B cell (primary cell): ENCODE measurements at regions not wholly inside any gene's neighbourhood (a gene's known extent, or its start where the extent isn't known, plus 50 kb on each side); places are given as distances from the start of the nearest gene placed in this dataset.

Source experiments
- ATAC-seq: fragments of 200-7000 bp; cut with Tn5 transposase; one replicate; pipeline ENCODE4 v1.10.0; 2021; ENCODE audit warnings: low read depth, mild to moderate bottlenecking, moderate number of reproducible peaks, moderate library complexity
- CTCF ChIA-PET: fragments of 350-600 bp; sonication (Branson Sonifier 250); formaldehyde crosslinking; loops from one replicate; lab custom pipeline; 2021; ENCODE audit warnings: antibody characterized with exemption, inconsistent platforms; lab: Charles Lee
- POLR2A ChIA-PET: fragments of 350-600 bp; sonication (Branson Sonifier 250); formaldehyde crosslinking; loops from one replicate; lab custom pipeline; 2021; ENCODE audit warnings: antibody characterized with exemption; lab: Charles Lee
- DNase-seq: peaks from one replicate; pipeline ENCODE4 v3.0.0; 2013
- H2AFZ ChIP-seq: 2 replicates; pipeline ENCODE4 v1.6.1; 2012; ENCODE audit warnings: mild to moderate bottlenecking, low read depth, low read length; ENCODE audit not compliant: insufficient read depth, poor library complexity, severe bottlenecking
- H3K27ac ChIP-seq, 2 donors: 1 replicate in 1 of 2; 2 replicates in 1 of 2; pipeline ENCODE4 v1.5.1; 2012 to 2013; ENCODE audit warnings: low read length in 2 of 2, mild to moderate bottlenecking in 2 of 2, moderate library complexity in 1 of 2
- H3K27me3 ChIP-seq, 4 experiments: fragments of 200-600 bp in 1 of 4; sonication (generic) in 1 of 4; replicated peaks in 1 of 4; 1 replicate in 2 of 4; 2 replicates in 2 of 4; pipeline versions ENCODE4 v1.6.1 to v1.7.0; 2013 to 2016; ENCODE audit warnings: low read length in 3 of 4, mild to moderate bottlenecking in 2 of 4, mixed read lengths in 1 of 4, moderate library complexity in 1 of 4; ENCODE audit not compliant: insufficient read depth in 4 of 4, control insufficient read depth in 3 of 4; ENCODE audit errors: control extremely low read depth in 1 of 4
- H3K36me3 ChIP-seq, 2 experiments: replicated peaks in 1 of 2; 1 replicate in 1 of 2; 2 replicates in 1 of 2; pipeline versions ENCODE4 v1.6.1 to v1.7.1; 2013; ENCODE audit warnings: low read length in 1 of 2; ENCODE audit not compliant: insufficient read depth in 2 of 2, control insufficient read depth in 1 of 2; ENCODE audit errors: control extremely low read depth in 1 of 2, extremely low read depth in 1 of 2
- H3K4me1 ChIP-seq, 2 donors: fragments of 200-600 bp in 1 of 2; sonication (generic) in 1 of 2; 1 replicate in 1 of 2; 2 replicates in 1 of 2; pipeline versions ENCODE4 v1.5.1 to v1.6.1; 2013 to 2017; ENCODE audit warnings: low read length in 2 of 2; ENCODE audit not compliant: control insufficient read depth in 2 of 2, insufficient read depth in 2 of 2
- H3K4me2 ChIP-seq: replicated peaks from 2 replicates; pipeline ENCODE3; 2012; ENCODE audit warnings: mild to moderate bottlenecking, low read depth, low read length; ENCODE audit not compliant: poor library complexity, severe bottlenecking
- H3K4me3 ChIP-seq, 5 experiments: fragments of 200-600 bp in 1 of 5; sonication (generic) in 1 of 5; 1 replicate in 3 of 5; 2 replicates in 2 of 5; pipeline versions ENCODE4 v1.5.1 to v1.7.0; 2011 to 2016; ENCODE audit warnings: low read length in 4 of 5, mild to moderate bottlenecking in 4 of 5, low read depth in 2 of 5, control low read depth in 1 of 5, moderate library complexity in 1 of 5; ENCODE audit not compliant: insufficient read depth in 1 of 5; ENCODE audit errors: control extremely low read depth in 1 of 5, extremely low read depth in 1 of 5
- H3K79me2 ChIP-seq: fragments of 200-600 bp; sonication (generic); one replicate; pipeline ENCODE4 v1.6.0; 2016; ENCODE audit warnings: low read length; ENCODE audit not compliant: control insufficient read depth, insufficient read depth
- H3K9ac ChIP-seq: fragments of 200-600 bp; sonication (generic); 2 replicates; pipeline ENCODE4 v1.6.1; 2017; ENCODE audit warnings: mild to moderate bottlenecking, low read length, moderate library complexity
- H3K9me3 ChIP-seq, 3 donors: one replicate each; pipeline versions ENCODE4 v1.6.1 to v1.7.1; 2013; ENCODE audit warnings: low read length in 2 of 3; ENCODE audit not compliant: control insufficient read depth in 2 of 3, insufficient read depth in 1 of 3; ENCODE audit errors: control extremely low read depth in 1 of 3
- H4K20me1 ChIP-seq: 2 replicates; pipeline ENCODE4 v1.6.0; 2012; ENCODE audit warnings: mild to moderate bottlenecking, low read length; ENCODE audit not compliant: insufficient read depth, control insufficient read depth, poor library complexity, severe bottlenecking
- H3K27ac Mint-ChIP-seq: one replicate; pipeline ENCODE4 v1.8.0; 2021; ENCODE audit warnings: mixed read lengths
- H3K27me3 Mint-ChIP-seq: one replicate; pipeline ENCODE4 v1.8.0; 2021; ENCODE audit warnings: mixed read lengths
- H3K4me1 Mint-ChIP-seq: one replicate; pipeline ENCODE4 v1.8.0; 2021; ENCODE audit warnings: mixed read lengths
- H3K4me3 Mint-ChIP-seq: one replicate; pipeline ENCODE4 v1.8.0; 2021; ENCODE audit warnings: mixed read lengths
- H3K9me3 Mint-ChIP-seq: one replicate; pipeline ENCODE4 v1.8.0; 2022; ENCODE audit warnings: mixed read lengths; ENCODE audit not compliant: insufficient read depth
- EZH2 ChIP-seq: IDR thresholded peaks from 2 replicates; pipeline ENCODE4 v1.6.1; 2012; ENCODE audit warnings: borderline replicate concordance, low read depth, mild to moderate bottlenecking, moderate library complexity, low read length; ENCODE audit not compliant: insufficient read depth, poor library complexity, severe bottlenecking
- WGBS: methylation state at CpG from one replicate; pipeline ENCODE4 v1.1.5; 2013; ENCODE audit warnings: missing lambda C conversion rate; ENCODE audit not compliant: insufficient coverage; 5-methylcytosine and 5-hydroxymethylcytosine counted together
- intact Hi-C: fragments of 100-400 bp; cut with micrococcal nuclease; formaldehyde crosslinking; loops from one replicate; pipeline ENCODE4 v1.10.0; 2022
- TF ChIP-seq, protein P1 (sequence below): fragments of 200-600 bp; IDR thresholded peaks from one replicate; pipeline ENCODE4 v1.8.0; 2022; ENCODE audit warnings: antibody characterized with exemption, mild to moderate bottlenecking

DNA sequence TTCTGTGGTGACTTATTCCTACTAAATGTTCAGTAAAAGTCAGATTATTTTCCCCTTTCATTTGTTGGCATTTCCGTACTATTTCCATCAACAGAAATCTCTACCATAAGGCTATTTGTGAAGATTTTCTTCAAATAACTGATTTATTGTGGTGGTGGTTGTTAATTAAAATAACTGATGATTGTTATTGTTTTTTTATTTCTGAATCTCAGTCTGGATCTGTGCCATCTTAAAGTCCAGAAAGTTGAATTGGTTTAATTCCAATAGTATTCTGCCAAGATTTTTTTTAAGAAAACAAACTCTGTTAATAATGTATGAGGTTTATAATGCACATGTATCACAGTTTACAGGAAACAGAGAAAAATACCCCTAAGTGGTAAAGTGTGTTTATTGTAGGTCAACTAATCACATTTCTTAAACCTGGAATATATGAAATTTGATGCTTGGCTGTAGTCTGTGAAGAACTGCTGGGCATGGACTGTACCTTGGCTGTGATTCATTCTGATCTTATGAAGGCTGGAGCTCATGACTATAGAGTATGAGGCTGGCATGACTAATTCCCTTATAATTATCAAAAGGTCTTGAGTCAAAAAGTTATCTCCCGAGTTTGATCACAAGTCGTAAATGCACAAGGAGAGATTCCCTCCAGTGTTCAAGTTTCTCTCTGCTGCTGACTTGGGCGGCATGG lies 134.2 kb upstream of the RND3 start:
- Histone ChIP-seq H3K4me1 (no peaks in the 10 kb centered on the region), H3K79me2 (no peaks in the 10 kb centered on the region), H3K36me3 (no peaks in the 10 kb centered on the region), H4K20me1 (no peaks in the 10 kb centered on the region), H2AFZ (no peak overlapping the region), H3K9ac (no peak overlapping the region), H3K27ac (no peak overlapping the region), H3K9me3 (no peaks in the 10 kb centered on the region), H3K4me2 (no peak overlapping the region), H3K4me3 (no peak overlapping the region), H3K27me3 (no peaks in the 10 kb centered on the region)
- intact Hi-C loops = no loop called here
- ChIA-PET CTCF (no interaction called here), POLR2A (no interaction called here)
- Mint-ChIP-seq H3K27me3 (no peaks in the 10 kb centered on the region), H3K9me3 (no peaks in the 10 kb centered on the region), H3K27ac (no peak overlapping the region), H3K4me1 (no peaks in the 10 kb centered on the region), H3K4me3 (no peak overlapping the region)
- no peak for DNase-seq
- 90% methylated on average over 3 of the region's 4 CpGs for WGBS
- ATAC-seq = no peak
- no peak for TF ChIP-seq EZH2
- TF ChIP-seq, protein P1, sequence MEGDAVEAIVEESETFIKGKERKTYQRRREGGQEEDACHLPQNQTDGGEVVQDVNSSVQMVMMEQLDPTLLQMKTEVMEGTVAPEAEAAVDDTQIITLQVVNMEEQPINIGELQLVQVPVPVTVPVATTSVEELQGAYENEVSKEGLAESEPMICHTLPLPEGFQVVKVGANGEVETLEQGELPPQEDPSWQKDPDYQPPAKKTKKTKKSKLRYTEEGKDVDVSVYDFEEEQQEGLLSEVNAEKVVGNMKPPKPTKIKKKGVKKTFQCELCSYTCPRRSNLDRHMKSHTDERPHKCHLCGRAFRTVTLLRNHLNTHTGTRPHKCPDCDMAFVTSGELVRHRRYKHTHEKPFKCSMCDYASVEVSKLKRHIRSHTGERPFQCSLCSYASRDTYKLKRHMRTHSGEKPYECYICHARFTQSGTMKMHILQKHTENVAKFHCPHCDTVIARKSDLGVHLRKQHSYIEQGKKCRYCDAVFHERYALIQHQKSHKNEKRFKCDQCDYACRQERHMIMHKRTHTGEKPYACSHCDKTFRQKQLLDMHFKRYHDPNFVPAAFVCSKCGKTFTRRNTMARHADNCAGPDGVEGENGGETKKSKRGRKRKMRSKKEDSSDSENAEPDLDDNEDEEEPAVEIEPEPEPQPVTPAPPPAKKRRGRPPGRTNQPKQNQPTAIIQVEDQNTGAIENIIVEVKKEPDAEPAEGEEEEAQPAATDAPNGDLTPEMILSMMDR = no peak

DNA sequence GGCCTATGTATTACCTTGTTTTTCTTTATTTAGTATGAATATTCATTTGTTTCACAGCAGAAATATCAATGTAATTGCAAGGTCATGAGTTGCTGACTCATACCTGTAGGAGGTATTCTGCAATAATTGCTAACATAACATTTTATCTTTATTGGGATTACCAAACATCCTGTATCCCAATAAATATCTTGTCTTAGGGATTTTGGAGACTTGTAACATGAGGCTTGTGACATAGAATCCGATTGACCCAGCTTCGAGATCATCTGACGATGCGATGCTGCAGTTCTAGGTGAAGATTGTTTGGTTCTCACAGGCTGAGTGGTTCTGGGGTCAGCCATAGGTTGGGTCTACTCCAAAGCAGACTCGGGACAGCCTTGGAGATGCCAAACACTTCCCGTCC lies 133.4 kb upstream of the RND3 start:
- H3K36me3 ChIP-seq = no peaks in the 10 kb centered on the region
- H3K27ac ChIP-seq = no peak overlapping the region
- Mint-ChIP-seq H3K4me1 (no peaks in the 10 kb centered on the region), H3K27ac (no peak overlapping the region), H3K9me3 (no peaks in the 10 kb centered on the region), H3K27me3 (no peaks in the 10 kb centered on the region), H3K4me3 (no peak overlapping the region)
- intact Hi-C loops = no loop called here
- TF ChIP-seq EZH2 = no peak
- TF ChIP-seq, protein P1 = no peak
- no peak overlapping the region for H3K4me2 ChIP-seq
- DNase-seq = no peak
- no peak overlapping the region for H2AFZ ChIP-seq
- H3K79me2 ChIP-seq = no peaks in the 10 kb centered on the region
- ChIA-PET CTCF (no interaction called here), POLR2A (no interaction called here)
- no peaks in the 10 kb centered on the region for H3K9me3 ChIP-seq
- no peak overlapping the region for H3K4me3 ChIP-seq
- 100% methylated on average over 4 of the region's 6 CpGs for WGBS
- H3K4me1 ChIP-seq = no peaks in the 10 kb centered on the region
- no peaks in the 10 kb centered on the region for H4K20me1 ChIP-seq
- H3K27me3 ChIP-seq = no peaks in the 10 kb centered on the region
- ATAC-seq = no peak
- H3K9ac ChIP-seq = no peak overlapping the region
